ENCODE measurements at regions not wholly inside any gene's neighbourhood (a gene's known extent, or its start where the extent isn't known, plus 50 kb on each side); places are given as distances from the start of the nearest gene placed in this dataset.

GRCh38 chr7:156004265-156005201 lies 192.3 kb upstream of the SHH start:
- DNase-seq = no peak

GRCh38 chr7:156003220-156004162 lies 191.2 kb upstream of the SHH start:
- DNase-seq = no peak

- no peak for DNase-seq
Measured at GRCh38 chr7:156002362-156003066, 190.3 kb upstream of the SHH start.

GRCh38 chr7:156001496-156002260 lies 189.4 kb upstream of the SHH start:
- DNase-seq = no peak

GRCh38 chr7:156000601-156001396 lies 188.5 kb upstream of the SHH start:
- no peak for DNase-seq

- no peak for DNase-seq
Measured at GRCh38 chr7:155999631-156000489, 187.6 kb upstream of the SHH start.

GRCh38 chr7:155998766-155999630 lies 186.7 kb upstream of the SHH start:
- no peak for DNase-seq

- no peak for DNase-seq
Measured at GRCh38 chr7:155998328-155998691, 186.0 kb upstream of the SHH start.

- DNase-seq = no peak
Measured at GRCh38 chr7:155997431-155998327, 185.4 kb upstream of the SHH start.

- no peak for DNase-seq
Measured at GRCh38 chr7:155996718-155997280, 184.5 kb upstream of the SHH start.

GRCh38 chr7:155995183-155995612 lies 182.9 kb upstream of the SHH start:
- DNase-seq = no peak

GRCh38 chr7:155994279-155994811 lies 182.1 kb upstream of the SHH start:
- no peak for DNase-seq

GRCh38 chr7:155993420-155994278 lies 181.4 kb upstream of the SHH start:
- DNase-seq = no peak

- no peak for DNase-seq
Measured at GRCh38 chr7:155992974-155993373, 180.7 kb upstream of the SHH start.

GRCh38 chr7:155992538-155992937 lies 180.3 kb upstream of the SHH start:
- no peak for DNase-seq

- DNase-seq = no peak
Measured at GRCh38 chr7:155992107-155992506, 179.8 kb upstream of the SHH start.
